GM19240 (cell line): ENCODE measurements at regions not wholly inside any gene's neighbourhood (a gene's known extent, or its start where the extent isn't known, plus 50 kb on each side); places are given as distances from the start of the nearest gene placed in this dataset.
"Not testable (repeated sequence)": the region's sequence is repeated elsewhere in the genome, so short reads cannot be mapped to it uniquely, and the experiment has no call there.

ENCODE experiments used
- DNase-seq: peaks from one replicate; pipeline ENCODE4 v3.0.0; 2011; ENCODE audit warnings: low spot score; ENCODE audit not compliant: insufficient read length

GRCh38 chr1:228939881-228940392, 204.7 kb downstream of the RHOU start:
- no peak for DNase-seq

GRCh38 chr1:228940526-228940925, 205.2 kb downstream of the RHOU start:
- DNase-seq: no peak

- no peak for DNase-seq
Observed at GRCh38 chr1:228940926-228941325, 205.6 kb downstream of the RHOU start.

- DNase-seq: no peak
Observed at GRCh38 chr1:228941666-228942065, 206.4 kb downstream of the RHOU start.

- no peak for DNase-seq
Observed at GRCh38 chr1:228943436-228943835, 208.2 kb downstream of the RHOU start.

GRCh38 chr1:228944296-228944695, 209.0 kb downstream of the RHOU start:
- no peak for DNase-seq

GRCh38 chr1:228944935-228945371, 209.7 kb downstream of the RHOU start:
- no peak for DNase-seq

GRCh38 chr1:228945885-228946284, 210.6 kb downstream of the RHOU start:
- no peak for DNase-seq

GRCh38 chr1:228949617-228950016, 214.3 kb downstream of the RHOU start:
- DNase-seq: not testable (repeated sequence)

- no peak for DNase-seq
Observed at GRCh38 chr1:228953207-228953606, 217.9 kb downstream of the RHOU start.

GRCh38 chr1:228953808-228954207, 218.5 kb downstream of the RHOU start:
- not testable (repeated sequence) for DNase-seq

- no peak for DNase-seq
Observed at GRCh38 chr1:228955691-228956090, 220.4 kb downstream of the RHOU start.

GRCh38 chr1:228956864-228957263, 221.6 kb downstream of the RHOU start:
- DNase-seq: no peak

- DNase-seq: no peak
Observed at GRCh38 chr1:228957535-228957934, 222.3 kb downstream of the RHOU start.

- no peak for DNase-seq
Observed at GRCh38 chr1:228958121-228958520, 222.8 kb downstream of the RHOU start.

- DNase-seq: no peak
Observed at GRCh38 chr1:228958741-228959140, 223.5 kb downstream of the RHOU start.

- no peak for DNase-seq
Observed at GRCh38 chr1:228960705-228961104, 225.4 kb downstream of the RHOU start.

- DNase-seq: no peak
Observed at GRCh38 chr1:228961511-228961910, 226.2 kb downstream of the RHOU start.

GRCh38 chr1:228963795-228964177, 228.5 kb downstream of the RHOU start:
- DNase-seq: no peak

- DNase-seq: no peak
Observed at GRCh38 chr1:228964178-228965089, 229.2 kb downstream of the RHOU start.

- DNase-seq: no peak
Observed at GRCh38 chr1:228968891-228969606, 233.8 kb downstream of the RHOU start.
